Keratinocyte (primary cell): ENCODE measurements at regions not wholly inside any gene's neighbourhood (a gene's known extent, or its start where the extent isn't known, plus 50 kb on each side); places are given as distances from the start of the nearest gene placed in this dataset.

Experiments
- EZH2 ChIP-seq: IDR thresholded peaks from one replicate; pipeline ENCODE4 v1.6.1; 2012; ENCODE audit warnings: inconsistent platforms, mild to moderate bottlenecking, low read length, moderate library complexity
- TF ChIP-seq, protein P1 (sequence below), 3 experiments: IDR thresholded peaks in 1 of 3; conservative IDR thresholded peaks in 1 of 3; optimal IDR thresholded peaks in 1 of 3; 2 replicates in 2 of 3; 3 replicates in 1 of 3; pipeline versions ENCODE3 to v1.5.1; 2011; ENCODE audit warnings: low read length in 3 of 3, mild to moderate bottlenecking in 3 of 3, moderate library complexity in 2 of 3, control low read depth in 1 of 3, inconsistent platforms in 1 of 3; ENCODE audit not compliant: insufficient read depth in 2 of 3; ENCODE audit errors: extremely low read depth in 1 of 3

DNA sequence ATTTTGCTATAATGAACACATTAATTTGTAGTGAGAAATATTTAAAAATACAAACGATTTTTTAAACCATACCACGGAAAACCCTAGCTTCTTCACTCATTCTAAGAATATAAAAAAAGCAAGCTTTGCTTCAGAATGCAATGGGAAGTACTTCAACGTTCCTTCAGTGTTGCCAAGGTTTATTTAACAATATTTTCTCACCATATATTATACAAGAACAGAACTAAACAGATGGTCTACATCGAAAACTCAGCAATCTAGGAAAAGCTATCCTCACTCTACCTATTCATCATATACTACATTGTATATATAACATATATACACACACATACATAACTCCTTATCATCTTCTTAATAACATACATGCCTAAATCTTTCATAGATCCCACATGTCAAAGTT is 1047.4 kb downstream of the IGSF11 start:
- TF ChIP-seq, protein P1, sequence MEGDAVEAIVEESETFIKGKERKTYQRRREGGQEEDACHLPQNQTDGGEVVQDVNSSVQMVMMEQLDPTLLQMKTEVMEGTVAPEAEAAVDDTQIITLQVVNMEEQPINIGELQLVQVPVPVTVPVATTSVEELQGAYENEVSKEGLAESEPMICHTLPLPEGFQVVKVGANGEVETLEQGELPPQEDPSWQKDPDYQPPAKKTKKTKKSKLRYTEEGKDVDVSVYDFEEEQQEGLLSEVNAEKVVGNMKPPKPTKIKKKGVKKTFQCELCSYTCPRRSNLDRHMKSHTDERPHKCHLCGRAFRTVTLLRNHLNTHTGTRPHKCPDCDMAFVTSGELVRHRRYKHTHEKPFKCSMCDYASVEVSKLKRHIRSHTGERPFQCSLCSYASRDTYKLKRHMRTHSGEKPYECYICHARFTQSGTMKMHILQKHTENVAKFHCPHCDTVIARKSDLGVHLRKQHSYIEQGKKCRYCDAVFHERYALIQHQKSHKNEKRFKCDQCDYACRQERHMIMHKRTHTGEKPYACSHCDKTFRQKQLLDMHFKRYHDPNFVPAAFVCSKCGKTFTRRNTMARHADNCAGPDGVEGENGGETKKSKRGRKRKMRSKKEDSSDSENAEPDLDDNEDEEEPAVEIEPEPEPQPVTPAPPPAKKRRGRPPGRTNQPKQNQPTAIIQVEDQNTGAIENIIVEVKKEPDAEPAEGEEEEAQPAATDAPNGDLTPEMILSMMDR (optimal IDR thresholded peaks at IDR 0.05 in 1 of 3, IDR thresholded peaks at IDR 0.05 in 1 of 3, conservative IDR thresholded peaks at IDR 0.05 in 1 of 3; ENCODE audit: extremely low read depth in 1 of 3, insufficient read depth in 2 of 3, low read length in 3 of 3), result no peak
- no peak for TF ChIP-seq EZH2
